K562 (cell line): ENCODE measurements at regions not wholly inside any gene's neighbourhood (a gene's known extent, or its start where the extent isn't known, plus 50 kb on each side); places are given as distances from the start of the nearest gene placed in this dataset.

Source experiments
- ATAC-seq: fragments of 200-7000 bp; cut with Tn5 transposase; 3 replicates; pipeline ENCODE4 v1.9.1; 2020; ENCODE audit warnings: moderate library complexity
- BruUV-seq: library from RNA; stranded (reverse); fragments of 400-500 nt; replicated peaks from 2 replicates; lab custom pipeline; 2021; lab: Mats Ljungman, UMichigan
- CTCF ChIA-PET: fragments of 300-600 bp; formaldehyde crosslinking; extraction: SDS; loops from one replicate; lab custom pipeline; 2021; ENCODE audit warnings: low intra/inter-chr PET ratio; lab: Yijun Ruan, JAX
- POLR2A ChIA-PET: fragments of 300-600, 350-650 bp; sonication (Branson Sonifier 250); formaldehyde crosslinking; extraction: SDS; loops from one replicate; lab custom pipeline; 2021; ENCODE audit warnings: antibody characterized with exemption, inconsistent platforms; lab: Yijun Ruan, JAX
- DNase-seq, 4 experiments: peaks; one replicate each; pipeline versions ENCODE4 v3.0.0 to v3.0.0-alpha.2; 2011 to 2018; ENCODE audit warnings: low spot score in 3 of 4, mixed read lengths in 3 of 4; ENCODE audit errors: extremely low read depth in 1 of 4
- FAIRE-seq: peaks from 2 replicates; lab custom pipeline; 2011; peaks lifted over from hg19 to GRCh38; lab: Jason Lieb, UNC
- H2AFZ ChIP-seq: 2 replicates; pipeline ENCODE4 v1.6.0; 2011; ENCODE audit warnings: low read depth, low read length, control low read depth, inconsistent platforms
- H3K27ac ChIP-seq: fragments of 200-600 bp; 3 replicates; pipeline ENCODE4 v1.8.0; 2011; ENCODE audit warnings: low read depth, mild to moderate bottlenecking, control low read depth, inconsistent platforms, low read length, moderate library complexity, mixed read lengths; ENCODE audit errors: extremely low read depth
- H3K27me3 ChIP-seq, 2 experiments: fragments of 300-600 bp in 1 of 2; 2 replicates in 1 of 2; 3 replicates in 1 of 2; pipeline versions ENCODE4 v1.6.0 to v1.8.0; 2011; ENCODE audit warnings: inconsistent platforms in 2 of 2, low read length in 2 of 2, mild to moderate bottlenecking in 1 of 2, mixed read lengths in 1 of 2, moderate library complexity in 1 of 2; ENCODE audit not compliant: control insufficient read depth in 2 of 2, insufficient read depth in 2 of 2
- H3K36me3 ChIP-seq: fragments of 300-600 bp; 3 replicates; pipeline ENCODE4 v1.8.0; 2011; ENCODE audit warnings: mild to moderate bottlenecking, low read length, inconsistent platforms; ENCODE audit not compliant: control insufficient read depth, insufficient read depth
- H3K4me1 ChIP-seq, 2 experiments: fragments of 200-600 bp in 1 of 2; replicated peaks in 1 of 2; 2 replicates in 1 of 2; 3 replicates in 1 of 2; pipeline versions ENCODE4 v1.5.1 to v1.8.0; 2011; ENCODE audit warnings: inconsistent platforms in 2 of 2, low read length in 2 of 2, mild to moderate bottlenecking in 1 of 2, mixed read lengths in 1 of 2, moderate library complexity in 1 of 2; ENCODE audit not compliant: control insufficient read depth in 2 of 2, insufficient read depth in 2 of 2
- H3K4me2 ChIP-seq: 2 replicates; pipeline ENCODE4 v1.6.1; 2011; ENCODE audit warnings: low read length, control low read depth, inconsistent platforms, mixed read lengths; ENCODE audit not compliant: insufficient read depth
- H3K4me3 ChIP-seq: fragments of 200-600 bp; sonication (generic), shearing (Covaris generic); 2 replicates; pipeline ENCODE4 v1.5.1; 2016; ENCODE audit warnings: control low read depth, inconsistent platforms
- H3K79me2 ChIP-seq: fragments of 200-600 bp; 3 replicates; pipeline ENCODE4 v1.8.0; 2011; ENCODE audit warnings: low read length, inconsistent platforms; ENCODE audit not compliant: control insufficient read depth, insufficient read depth
- H3K9ac ChIP-seq, 2 experiments: 2 replicates each; pipeline versions ENCODE4 v1.6.0 to v1.6.1; 2011; ENCODE audit warnings: low read depth in 2 of 2, low read length in 2 of 2, control low read depth in 1 of 2, inconsistent platforms in 1 of 2, mild to moderate bottlenecking in 1 of 2, mixed read lengths in 1 of 2; ENCODE audit not compliant: insufficient read depth in 1 of 2
- H3K9me1 ChIP-seq: one replicate; pipeline ENCODE4 v1.6.0; 2011; ENCODE audit warnings: inconsistent platforms, mild to moderate bottlenecking, low read length, moderate library complexity; ENCODE audit not compliant: control insufficient read depth, insufficient read depth
- H3K9me3 ChIP-seq: replicated peaks from 2 replicates; pipeline ENCODE4 v1.5.1; 2011; ENCODE audit warnings: low read depth, low read length, inconsistent platforms; ENCODE audit not compliant: control insufficient read depth, insufficient read depth
- H4K20me1 ChIP-seq: replicated peaks from 2 replicates; pipeline ENCODE4 v1.6.1; 2011; ENCODE audit warnings: low read length, inconsistent platforms, mixed read lengths; ENCODE audit not compliant: control insufficient read depth, insufficient read depth
- ADNP ChIP-seq: fragments of 200-800 bp; sonication (Bioruptor generic); IDR thresholded peaks from 2 replicates; pipeline ENCODE4 v1.6.1; 2016; ENCODE audit warnings: missing genetic modification characterization, missing compliant biosample characterization
- CBFA2T2 ChIP-seq: fragments of 450-650 bp; conservative IDR thresholded peaks from 2 replicates; pipeline ENCODE4 v1.6.1; 2017; ENCODE audit warnings: mild to moderate bottlenecking
- DACH1 ChIP-seq: fragments of 450-650 bp; IDR thresholded peaks from 2 replicates; pipeline ENCODE4 v1.6.1; 2018; ENCODE audit not compliant: partially characterized antibody
- FOXP1 ChIP-seq: sonication (generic); formaldehyde crosslinking; IDR thresholded peaks from 2 replicates; pipeline ENCODE4 v1.8.0; 2022; ENCODE audit warnings: mild to moderate bottlenecking, missing genetic modification reagents
- NFXL1 ChIP-seq: fragments of 450-650 bp; formaldehyde crosslinking; IDR thresholded peaks from 2 replicates; pipeline ENCODE4 v1.4.0; 2021; ENCODE audit warnings: mild to moderate bottlenecking
- RBM17 ChIP-seq: fragments of 200-400 bp; formaldehyde crosslinking; IDR thresholded peaks from 2 replicates; pipeline ENCODE4 v1.6.1; 2017; ENCODE audit warnings: low read depth, mild to moderate bottlenecking, low read length, borderline replicate concordance
- TEAD1 ChIP-seq, 2 experiments: fragments of 450-650 bp in 1 of 2; sonication (generic) in 1 of 2; formaldehyde crosslinking; IDR thresholded peaks; 2 replicates each; pipeline versions ENCODE4 v1.4.0 to v1.8.0; 2020 to 2022; ENCODE audit warnings: mild to moderate bottlenecking in 2 of 2, missing genetic modification reagents in 1 of 2
- U2AF2 ChIP-seq: fragments of 200-400 bp; formaldehyde crosslinking; optimal IDR thresholded peaks from 2 replicates; pipeline ENCODE3; 2017; ENCODE audit warnings: low read depth, mild to moderate bottlenecking, low read length
- ZBTB8A ChIP-seq: fragments of 450-650 bp; IDR thresholded peaks from 2 replicates; pipeline ENCODE4 v1.6.1; 2018; ENCODE audit warnings: mild to moderate bottlenecking, moderate library complexity; ENCODE audit not compliant: partially characterized antibody
- ZNF217 ChIP-seq: sonication (generic); formaldehyde crosslinking; IDR thresholded peaks from 2 replicates; pipeline ENCODE4 v1.8.0; 2022; ENCODE audit warnings: mild to moderate bottlenecking, missing genetic modification reagents
- WGBS: fragments of 100-300 bp; shearing (Covaris generic); methylation state at CpG from one replicate; pipeline ENCODE4 v1.1.6; 2016; ENCODE audit warnings: low coverage, mixed read lengths; ENCODE audit not compliant: insufficient coverage; ENCODE audit errors: missing lambda C conversion rate; 5-methylcytosine and 5-hydroxymethylcytosine counted together
- in situ Hi-C: fragments of 300-500 bp; cut with MboI; formaldehyde crosslinking; loops from 4 replicates; pipeline ENCODE4 v1.15.0; 2018; ENCODE audit warnings: inconsistent platforms, mixed read lengths
- intact Hi-C: fragments of 100-400 bp; cut with micrococcal nuclease; formaldehyde crosslinking; loops from 2 replicates; pipeline ENCODE4 v1.14.2; 2022
- TF ChIP-seq, protein P1 (sequence below): fragments of 450-650 bp; IDR thresholded peaks from 2 replicates; pipeline ENCODE4 v1.6.1; 2014; ENCODE audit warnings: low read depth, mild to moderate bottlenecking, moderate library complexity, borderline replicate concordance
- TF ChIP-seq, protein P2 (sequence below): IDR thresholded peaks from 3 replicates; pipeline ENCODE4 v1.6.1; 2011; ENCODE audit warnings: borderline replicate concordance, mild to moderate bottlenecking, moderate library complexity; ENCODE audit not compliant: insufficient read length; ENCODE audit errors: extremely low read depth
- TF ChIP-seq, protein P3 (sequence below), 2 experiments: IDR thresholded peaks; 2 replicates each; pipeline ENCODE4 v1.6.1; 2011; ENCODE audit warnings: borderline replicate concordance in 1 of 2, control low read depth in 1 of 2, low read depth in 1 of 2, low read length in 1 of 2, mild to moderate bottlenecking in 1 of 2, mixed read lengths in 1 of 2, moderate library complexity in 1 of 2; ENCODE audit not compliant: insufficient read depth in 1 of 2, insufficient read length in 1 of 2, poor library complexity in 1 of 2, severe bottlenecking in 1 of 2; ENCODE audit errors: extremely low read depth in 1 of 2
- TF ChIP-seq, protein P4 (sequence below): sonication (generic); formaldehyde crosslinking; IDR thresholded peaks from 2 replicates; pipeline ENCODE4 v1.9.0; 2022; ENCODE audit warnings: mild to moderate bottlenecking, missing genetic modification reagents
- TF ChIP-seq, protein P5 (sequence below): sonication (generic); formaldehyde crosslinking; IDR thresholded peaks from 2 replicates; pipeline ENCODE4 v1.8.0; 2022; ENCODE audit warnings: mild to moderate bottlenecking, missing genetic modification reagents

DNA sequence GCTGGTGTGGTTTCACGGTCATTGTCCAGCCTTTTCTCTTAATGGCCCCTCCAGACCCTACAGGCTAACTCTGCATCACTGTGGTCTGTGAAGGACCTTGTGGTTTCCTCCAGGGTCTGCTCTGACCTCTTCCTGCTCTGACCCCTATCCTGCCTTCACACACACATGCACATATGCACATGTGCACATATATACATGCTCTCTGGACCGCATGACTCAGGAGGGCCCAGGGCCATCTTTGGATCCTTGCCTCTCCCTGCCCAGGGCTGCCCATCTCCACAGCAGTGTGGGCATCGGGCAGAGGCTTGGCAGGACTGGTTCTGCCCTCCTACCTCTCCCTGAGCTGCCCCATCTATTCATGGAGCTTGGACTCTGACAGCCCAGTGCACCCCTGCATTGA lies 510.9 kb downstream of the PTPRU start:
- Histone ChIP-seq H3K9me3 (no peaks in the 10 kb centered on the region), H3K27ac (no peak overlapping the region), H3K27me3 (no peaks in the 10 kb centered on the region), H3K9ac (no peak overlapping the region), H3K36me3 (no peaks in the 10 kb centered on the region), H4K20me1 (no peaks in the 10 kb centered on the region; the same call in 1 of the 2 replicates), H3K4me2 (no peak overlapping the region), H3K9me1 (no peaks in the 10 kb centered on the region), H3K79me2 (no peaks in the 10 kb centered on the region), H3K4me3 (no peak overlapping the region), H2AFZ (no peak overlapping the region), H3K4me1 (no peaks in the 10 kb centered on the region)
- ATAC-seq (no peak), DNase-seq (no peak), FAIRE-seq (no peak)
- BruUV-seq = no TSS peak
- 0% methylated on average over 3 of the region's 3 CpGs for WGBS
- in situ Hi-C loops (no loop called here), intact Hi-C loops (no loop called here)
- POLR2A ChIA-PET = no interaction called here
- CTCF ChIA-PET = interaction anchor here (0.5 kb wide), 1 partner anchor 374 kb away, joined by 4 read pairs; no protein-coding TSS in a partner anchor
- no peak for TF ChIP-seq DACH1
- TF ChIP-seq RBM17 = no peak
- TF ChIP-seq ZBTB8A = no peak
- TF ChIP-seq, protein P1, sequence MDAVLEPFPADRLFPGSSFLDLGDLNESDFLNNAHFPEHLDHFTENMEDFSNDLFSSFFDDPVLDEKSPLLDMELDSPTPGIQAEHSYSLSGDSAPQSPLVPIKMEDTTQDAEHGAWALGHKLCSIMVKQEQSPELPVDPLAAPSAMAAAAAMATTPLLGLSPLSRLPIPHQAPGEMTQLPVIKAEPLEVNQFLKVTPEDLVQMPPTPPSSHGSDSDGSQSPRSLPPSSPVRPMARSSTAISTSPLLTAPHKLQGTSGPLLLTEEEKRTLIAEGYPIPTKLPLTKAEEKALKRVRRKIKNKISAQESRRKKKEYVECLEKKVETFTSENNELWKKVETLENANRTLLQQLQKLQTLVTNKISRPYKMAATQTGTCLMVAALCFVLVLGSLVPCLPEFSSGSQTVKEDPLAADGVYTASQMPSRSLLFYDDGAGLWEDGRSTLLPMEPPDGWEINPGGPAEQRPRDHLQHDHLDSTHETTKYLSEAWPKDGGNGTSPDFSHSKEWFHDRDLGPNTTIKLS = no peak
- TF ChIP-seq, protein P2, sequence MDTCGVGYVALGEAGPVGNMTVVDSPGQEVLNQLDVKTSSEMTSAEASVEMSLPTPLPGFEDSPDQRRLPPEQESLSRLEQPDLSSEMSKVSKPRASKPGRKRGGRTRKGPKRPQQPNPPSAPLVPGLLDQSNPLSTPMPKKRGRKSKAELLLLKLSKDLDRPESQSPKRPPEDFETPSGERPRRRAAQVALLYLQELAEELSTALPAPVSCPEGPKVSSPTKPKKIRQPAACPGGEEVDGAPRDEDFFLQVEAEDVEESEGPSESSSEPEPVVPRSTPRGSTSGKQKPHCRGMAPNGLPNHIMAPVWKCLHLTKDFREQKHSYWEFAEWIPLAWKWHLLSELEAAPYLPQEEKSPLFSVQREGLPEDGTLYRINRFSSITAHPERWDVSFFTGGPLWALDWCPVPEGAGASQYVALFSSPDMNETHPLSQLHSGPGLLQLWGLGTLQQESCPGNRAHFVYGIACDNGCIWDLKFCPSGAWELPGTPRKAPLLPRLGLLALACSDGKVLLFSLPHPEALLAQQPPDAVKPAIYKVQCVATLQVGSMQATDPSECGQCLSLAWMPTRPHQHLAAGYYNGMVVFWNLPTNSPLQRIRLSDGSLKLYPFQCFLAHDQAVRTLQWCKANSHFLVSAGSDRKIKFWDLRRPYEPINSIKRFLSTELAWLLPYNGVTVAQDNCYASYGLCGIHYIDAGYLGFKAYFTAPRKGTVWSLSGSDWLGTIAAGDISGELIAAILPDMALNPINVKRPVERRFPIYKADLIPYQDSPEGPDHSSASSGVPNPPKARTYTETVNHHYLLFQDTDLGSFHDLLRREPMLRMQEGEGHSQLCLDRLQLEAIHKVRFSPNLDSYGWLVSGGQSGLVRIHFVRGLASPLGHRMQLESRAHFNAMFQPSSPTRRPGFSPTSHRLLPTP = no peak
- no peak for TF ChIP-seq TEAD1 (CRISPR knock-in tag; IDR thresholded peaks at IDR 0.05)
- no peak for TF ChIP-seq FOXP1 (CRISPR knock-in tag)
- TF ChIP-seq, protein P3, sequence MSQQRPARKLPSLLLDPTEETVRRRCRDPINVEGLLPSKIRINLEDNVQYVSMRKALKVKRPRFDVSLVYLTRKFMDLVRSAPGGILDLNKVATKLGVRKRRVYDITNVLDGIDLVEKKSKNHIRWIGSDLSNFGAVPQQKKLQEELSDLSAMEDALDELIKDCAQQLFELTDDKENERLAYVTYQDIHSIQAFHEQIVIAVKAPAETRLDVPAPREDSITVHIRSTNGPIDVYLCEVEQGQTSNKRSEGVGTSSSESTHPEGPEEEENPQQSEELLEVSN (IDR thresholded peaks at IDR 0.05; ENCODE audit: borderline replicate concordance in 1 of 2, extremely low read depth in 1 of 2, insufficient read depth in 1 of 2, insufficient read length in 1 of 2, low read depth in 1 of 2, low read length in 1 of 2, poor library complexity in 1 of 2, severe bottlenecking in 1 of 2) = no peak
- no peak for TF ChIP-seq ADNP (tag)
- no peak for TF ChIP-seq ZNF217
- TF ChIP-seq U2AF2 = no peak
- TF ChIP-seq CBFA2T2 = no peak
- TF ChIP-seq, protein P4, sequence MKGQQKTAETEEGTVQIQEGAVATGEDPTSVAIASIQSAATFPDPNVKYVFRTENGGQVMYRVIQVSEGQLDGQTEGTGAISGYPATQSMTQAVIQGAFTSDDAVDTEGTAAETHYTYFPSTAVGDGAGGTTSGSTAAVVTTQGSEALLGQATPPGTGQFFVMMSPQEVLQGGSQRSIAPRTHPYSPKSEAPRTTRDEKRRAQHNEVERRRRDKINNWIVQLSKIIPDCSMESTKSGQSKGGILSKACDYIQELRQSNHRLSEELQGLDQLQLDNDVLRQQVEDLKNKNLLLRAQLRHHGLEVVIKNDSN (CRISPR knock-in tag) = no peak
- no peak for TF ChIP-seq NFXL1 (CRISPR knock-in tag)
- TF ChIP-seq, protein P5, sequence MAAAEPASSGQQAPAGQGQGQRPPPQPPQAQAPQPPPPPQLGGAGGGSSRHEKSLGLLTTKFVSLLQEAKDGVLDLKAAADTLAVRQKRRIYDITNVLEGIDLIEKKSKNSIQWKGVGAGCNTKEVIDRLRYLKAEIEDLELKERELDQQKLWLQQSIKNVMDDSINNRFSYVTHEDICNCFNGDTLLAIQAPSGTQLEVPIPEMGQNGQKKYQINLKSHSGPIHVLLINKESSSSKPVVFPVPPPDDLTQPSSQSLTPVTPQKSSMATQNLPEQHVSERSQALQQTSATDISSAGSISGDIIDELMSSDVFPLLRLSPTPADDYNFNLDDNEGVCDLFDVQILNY (CRISPR knock-in tag) = no peak
